DOHH2 (cell line): ENCODE measurements at regions not wholly inside any gene's neighbourhood (a gene's known extent, or its start where the extent isn't known, plus 50 kb on each side); places are given as distances from the start of the nearest gene placed in this dataset.

Source experiments
- H3F3A ChIP-seq: fragments of 200-600 bp; sonication (generic), shearing (Covaris generic); 2 replicates; pipeline ENCODE4 v1.6.0; 2016; ENCODE audit warnings: antibody characterized with exemption, mild to moderate bottlenecking; ENCODE audit not compliant: control insufficient read depth, insufficient read depth
- H3K27ac ChIP-seq: fragments of 200-600 bp; sonication (generic); 2 replicates; pipeline ENCODE4 v1.5.1; 2014; ENCODE audit warnings: low read depth, mild to moderate bottlenecking, low read length, moderate library complexity
- H3K27me3 ChIP-seq: fragments of 200-600 bp; sonication (generic); 2 replicates; pipeline ENCODE4 v1.6.1; 2014; ENCODE audit warnings: mild to moderate bottlenecking, low read length, mixed read lengths; ENCODE audit not compliant: control insufficient read depth
- H3K36me3 ChIP-seq: fragments of 200-600 bp; sonication (generic); 2 replicates; pipeline ENCODE4 v1.6.1; 2014; ENCODE audit warnings: mild to moderate bottlenecking, low read length, moderate library complexity, mixed read lengths; ENCODE audit not compliant: control insufficient read depth
- H3K4me1 ChIP-seq: fragments of 200-600 bp; sonication (generic); 2 replicates; pipeline ENCODE4 v1.6.1; 2014; ENCODE audit warnings: mild to moderate bottlenecking, low read length, mixed read lengths; ENCODE audit not compliant: control insufficient read depth
- H3K4me2 ChIP-seq: fragments of 200-600 bp; sonication (generic); 2 replicates; pipeline ENCODE4 v1.6.0; 2014; ENCODE audit warnings: mild to moderate bottlenecking, low read length, moderate library complexity
- H3K4me3 ChIP-seq: fragments of 200-600 bp; sonication (generic); 2 replicates; pipeline ENCODE4 v1.5.1; 2014; ENCODE audit warnings: mild to moderate bottlenecking, low read length, mixed read lengths
- H3K79me2 ChIP-seq: fragments of 200-600 bp; sonication (generic); 2 replicates; pipeline ENCODE4 v1.6.1; 2014; ENCODE audit warnings: mild to moderate bottlenecking, low read length, mixed read lengths; ENCODE audit not compliant: control insufficient read depth
- H3K9me2 ChIP-seq: fragments of 200-600 bp; sonication (generic); replicated peaks from 2 replicates; pipeline ENCODE4 v1.6.1; 2014; ENCODE audit warnings: mild to moderate bottlenecking, low read length, mixed read lengths; ENCODE audit not compliant: control insufficient read depth
- H3K9me3 ChIP-seq: fragments of 200-600 bp; sonication (generic); 2 replicates; pipeline ENCODE4 v1.6.1; 2014; ENCODE audit warnings: antibody characterized with exemption, low read length, mixed read lengths; ENCODE audit not compliant: control insufficient read depth, insufficient read depth
- H4K20me1 ChIP-seq: fragments of 200-600 bp; sonication (generic); 2 replicates; pipeline ENCODE4 v1.6.0; 2014; ENCODE audit warnings: low read depth, mild to moderate bottlenecking, antibody characterized with exemption, low read length, moderate library complexity; ENCODE audit not compliant: control insufficient read depth, insufficient read depth
- CTCF ChIP-seq: fragments of 200-600 bp; sonication (generic); IDR thresholded peaks from one replicate; pipeline ENCODE4 v1.5.1; 2014; ENCODE audit warnings: antibody characterized with exemption, mild to moderate bottlenecking, low read depth, low read length; ENCODE audit not compliant: poor library complexity, severe bottlenecking
- EZH2phosphoT487 ChIP-seq: fragments of 200-600 bp; sonication (generic); IDR thresholded peaks from 2 replicates; pipeline ENCODE4 v1.6.1; 2017; ENCODE audit warnings: borderline replicate concordance, mild to moderate bottlenecking, antibody characterized with exemption, low read length, moderate library complexity, mixed read lengths

GRCh38 chr9:115514454-115514853, 396.5 kb upstream of the TNC start:
- no peak overlapping the region for H3K4me2 ChIP-seq
- TF ChIP-seq CTCF: no peak
- no peak for TF ChIP-seq EZH2phosphoT487

GRCh38 chr9:115517335-115518075, 399.5 kb upstream of the TNC start:
- Histone ChIP-seq H3K9me3 (no peaks in the 10 kb centered on the region), H3K27ac (no peak overlapping the region), H4K20me1 (no peaks in the 10 kb centered on the region), H3K4me2 (no peak overlapping the region), H3K4me1 (no peaks in the 10 kb centered on the region), H3K27me3 (no peaks in the 10 kb centered on the region), H3F3A (no peaks in the 10 kb centered on the region), H3K9me2 (no peaks in the 10 kb centered on the region), H3K4me3 (no peak overlapping the region), H3K79me2 (no peaks in the 10 kb centered on the region), H3K36me3 (no peaks in the 10 kb centered on the region)
- TF ChIP-seq EZH2phosphoT487 (no peak), CTCF (no peak)

More at GRCh38 chr9:115514454-115514853, 396.5 kb upstream of the TNC start:
- no peaks in the 10 kb centered on the region for H3K79me2 ChIP-seq
- H3K27me3 ChIP-seq: no peaks in the 10 kb centered on the region
- H3K36me3 ChIP-seq: no peaks in the 10 kb centered on the region
- no peaks in the 10 kb centered on the region for H3K9me2 ChIP-seq
- no peak overlapping the region for H3K27ac ChIP-seq
- no peaks in the 10 kb centered on the region for H3F3A ChIP-seq
- no peaks in the 10 kb centered on the region for H4K20me1 ChIP-seq
- no peaks in the 10 kb centered on the region for H3K4me1 ChIP-seq
- H3K4me3 ChIP-seq: no peak overlapping the region
- no peaks in the 10 kb centered on the region for H3K9me3 ChIP-seq

- no peak overlapping the region for H3K4me2 ChIP-seq
- H3F3A ChIP-seq: no peaks in the 10 kb centered on the region
- H3K9me2 ChIP-seq: no peaks in the 10 kb centered on the region
- H3K27me3 ChIP-seq: no peaks in the 10 kb centered on the region
- no peak overlapping the region for H3K27ac ChIP-seq
- no peak overlapping the region for H3K4me3 ChIP-seq
- no peaks in the 10 kb centered on the region for H3K4me1 ChIP-seq
- TF ChIP-seq EZH2phosphoT487 (no peak), CTCF (no peak)
- no peaks in the 10 kb centered on the region for H4K20me1 ChIP-seq
- H3K36me3 ChIP-seq: no peaks in the 10 kb centered on the region
- H3K9me3 ChIP-seq: no peaks in the 10 kb centered on the region
- no peaks in the 10 kb centered on the region for H3K79me2 ChIP-seq
Observed at GRCh38 chr9:115520646-115521045, 402.7 kb upstream of the TNC start.
